H9 (cell line): ENCODE measurements at regions not wholly inside any gene's neighbourhood (a gene's known extent, or its start where the extent isn't known, plus 50 kb on each side); places are given as distances from the start of the nearest gene placed in this dataset.
"Not testable (repeated sequence)": the region's sequence is repeated elsewhere in the genome, so short reads cannot be mapped to it uniquely, and the experiment has no call there.

Experiments used
- DNase-seq: peaks from one replicate; pipeline ENCODE4 v3.0.0-alpha.2; 2017
- H2AFZ ChIP-seq: one replicate; pipeline ENCODE4 v1.6.1; 2013; ENCODE audit warnings: mild to moderate bottlenecking, low read length, control low read depth, moderate library complexity
- H2AK5ac ChIP-seq: 2 replicates; pipeline ENCODE4 v1.6.1; 2013; ENCODE audit warnings: low read length, control low read depth, mixed read lengths; ENCODE audit not compliant: insufficient read length
- H2BK120ac ChIP-seq: one replicate; pipeline ENCODE4 v1.6.1; 2013; ENCODE audit warnings: low read depth, mild to moderate bottlenecking, low read length, control low read depth, inconsistent platforms; ENCODE audit not compliant: poor library complexity, severe bottlenecking
- H2BK12ac ChIP-seq: 2 replicates; pipeline ENCODE4 v1.6.1; 2013; ENCODE audit warnings: low read length, control low read depth, mixed read lengths, low read depth; ENCODE audit not compliant: insufficient read length
- H2BK15ac ChIP-seq: 2 replicates; pipeline ENCODE4 v1.6.1; 2013; ENCODE audit warnings: low read depth, low read length, control low read depth
- H2BK20ac ChIP-seq: one replicate; pipeline ENCODE4 v1.6.1; 2013; ENCODE audit warnings: low read depth, mild to moderate bottlenecking, low read length, control low read depth, inconsistent platforms; ENCODE audit not compliant: poor library complexity, severe bottlenecking
- H2BK5ac ChIP-seq: 2 replicates; pipeline ENCODE4 v1.6.1; 2013; ENCODE audit warnings: low read length, control low read depth, mixed read lengths; ENCODE audit not compliant: insufficient read length
- H3K14ac ChIP-seq: 2 replicates; pipeline ENCODE4 v1.6.1; 2013; ENCODE audit warnings: low read length, control low read depth; ENCODE audit not compliant: insufficient read depth
- H3K18ac ChIP-seq: 2 replicates; pipeline ENCODE4 v1.6.1; 2013; ENCODE audit warnings: low read depth, mild to moderate bottlenecking, mixed read lengths, low read length, control low read depth; ENCODE audit not compliant: insufficient read length
- H3K23ac ChIP-seq: 2 replicates; pipeline ENCODE4 v1.6.1; 2013; ENCODE audit warnings: low read length, control low read depth, mixed read lengths, low read depth; ENCODE audit not compliant: insufficient read length
- H3K23me2 ChIP-seq: 2 replicates; pipeline ENCODE4 v1.6.1; 2013; ENCODE audit warnings: low read depth, mild to moderate bottlenecking, mixed read lengths, low read length, control low read depth; ENCODE audit not compliant: insufficient read length, poor library complexity, severe bottlenecking
- H3K27ac ChIP-seq: 2 replicates; pipeline ENCODE4 v1.5.1; 2013; ENCODE audit warnings: low read length, control low read depth, mixed read lengths, low read depth; ENCODE audit not compliant: insufficient read length
- H3K27me3 ChIP-seq: 2 replicates; pipeline ENCODE4 v1.6.1; 2013; ENCODE audit warnings: low read length, control low read depth, inconsistent platforms; ENCODE audit not compliant: insufficient read depth
- H3K4ac ChIP-seq: 2 replicates; pipeline ENCODE4 v1.6.1; 2013; ENCODE audit warnings: low read depth, mild to moderate bottlenecking, control low read depth, inconsistent platforms, low read length, moderate library complexity
- H3K4me1 ChIP-seq: 2 replicates; pipeline ENCODE4 v1.6.1; 2013; ENCODE audit warnings: low read length, control low read depth, inconsistent platforms; ENCODE audit not compliant: insufficient read depth
- H3K4me2 ChIP-seq: 2 replicates; pipeline ENCODE4 v1.6.1; 2013; ENCODE audit warnings: low read length, control low read depth, mixed read lengths; ENCODE audit not compliant: insufficient read length, insufficient read depth
- H3K56ac ChIP-seq: 2 replicates; pipeline ENCODE4 v1.6.1; 2013; ENCODE audit warnings: low read depth, mild to moderate bottlenecking, mixed read lengths, low read length, control low read depth; ENCODE audit not compliant: insufficient read length
- H3K79me1 ChIP-seq: 2 replicates; pipeline ENCODE4 v1.6.1; 2013; ENCODE audit warnings: low read depth, mild to moderate bottlenecking, moderate library complexity, low read length, control low read depth, inconsistent platforms; ENCODE audit not compliant: insufficient read depth, poor library complexity, severe bottlenecking
- H3K79me2 ChIP-seq: 2 replicates; pipeline ENCODE4 v1.6.1; 2013; ENCODE audit warnings: low read length, control low read depth, inconsistent platforms; ENCODE audit not compliant: insufficient read depth
- H3K9ac ChIP-seq: 2 replicates; pipeline ENCODE4 v1.6.1; 2013; ENCODE audit warnings: low read length, control low read depth, mixed read lengths; ENCODE audit not compliant: insufficient read length; ENCODE audit errors: extremely low read depth
- H3K9me3 ChIP-seq: one replicate; pipeline ENCODE4 v1.6.1; 2013; ENCODE audit warnings: low read depth, low read length, inconsistent platforms; ENCODE audit not compliant: control insufficient read depth
- H3T11ph ChIP-seq: one replicate; pipeline ENCODE4 v1.6.1; 2013; ENCODE audit warnings: mild to moderate bottlenecking, low read length, control low read depth, inconsistent platforms
- H4K20me1 ChIP-seq: one replicate; pipeline ENCODE4 v1.6.1; 2013; ENCODE audit not compliant: control insufficient read depth, insufficient read length, insufficient read depth
- H4K5ac ChIP-seq: 2 replicates; pipeline ENCODE4 v1.6.1; 2013; ENCODE audit warnings: low read depth, mild to moderate bottlenecking, mixed read lengths, low read length, control low read depth; ENCODE audit not compliant: insufficient read length
- H4K8ac ChIP-seq: replicated peaks from 2 replicates; pipeline ENCODE4 v1.6.1; 2013; ENCODE audit warnings: low read length, control low read depth, mixed read lengths, low read depth; ENCODE audit not compliant: insufficient read length
- H4K91ac ChIP-seq: 2 replicates; pipeline ENCODE4 v1.6.1; 2013; ENCODE audit warnings: low read depth, mild to moderate bottlenecking, moderate library complexity, mixed read lengths, low read length, control low read depth; ENCODE audit not compliant: insufficient read length
- H3K27ac Mint-ChIP-seq, 3 experiments: 2 replicates in 2 of 3; 3 replicates in 1 of 3; pipeline ENCODE4 v1.8.0; 2020 to 2021; ENCODE audit warnings: mixed read lengths in 3 of 3, mild to moderate bottlenecking in 1 of 3, moderate library complexity in 1 of 3
- H3K27me3 Mint-ChIP-seq: 2 replicates; pipeline ENCODE4 v1.8.0; 2021; ENCODE audit warnings: low read depth, mild to moderate bottlenecking, moderate library complexity, mixed read lengths
- H3K36me3 Mint-ChIP-seq, 3 experiments: 2 replicates in 2 of 3; 3 replicates in 1 of 3; pipeline ENCODE4 v1.8.0; 2020 to 2021; ENCODE audit warnings: low read depth in 3 of 3, mixed read lengths in 3 of 3; ENCODE audit not compliant: insufficient read depth in 1 of 3
- H3K4me1 Mint-ChIP-seq, 2 experiments: 2 replicates each; pipeline ENCODE4 v1.8.0; 2020; ENCODE audit warnings: mixed read lengths in 2 of 2
- H3K4me3 Mint-ChIP-seq, 2 experiments: 2 replicates in 1 of 2; 3 replicates in 1 of 2; pipeline ENCODE4 v1.8.0; 2020 to 2021; ENCODE audit warnings: mild to moderate bottlenecking in 2 of 2, mixed read lengths in 2 of 2, moderate library complexity in 1 of 2
- H3K9me3 Mint-ChIP-seq, 2 experiments: 2 replicates in 1 of 2; 3 replicates in 1 of 2; pipeline ENCODE4 v1.8.0; 2020; ENCODE audit warnings: mild to moderate bottlenecking in 2 of 2, mixed read lengths in 2 of 2, moderate library complexity in 1 of 2
- WGBS: extraction: QIAGEN DNeasy Blood & Tissue Kit; methylation state at CpG from one replicate; pipeline ENCODE4 v1.1.7; 2013; ENCODE audit warnings: missing lambda C conversion rate, low lambda C conversion rate, mixed read lengths; ENCODE audit not compliant: insufficient read length; ENCODE audit errors: extremely low coverage; 5-methylcytosine and 5-hydroxymethylcytosine counted together

GRCh38 chr14:106741086-106741827 lies 1214.9 kb downstream of the TMEM121 start:
- H3K4me1 ChIP-seq, H3K27ac ChIP-seq, H3K14ac ChIP-seq, H2BK120ac ChIP-seq, H3K4ac ChIP-seq, H3K9ac ChIP-seq, H4K20me1 ChIP-seq, H2AFZ ChIP-seq, H2BK20ac ChIP-seq, H3K23ac ChIP-seq, H2BK5ac ChIP-seq, H2AK5ac ChIP-seq, H3K18ac ChIP-seq, H3K4me3 Mint-ChIP-seq, H3K79me2 ChIP-seq, H3K4me2 ChIP-seq, H3K27me3 ChIP-seq, H3K23me2 ChIP-seq, H3K79me1 ChIP-seq, H4K8ac ChIP-seq, H3K9me3 ChIP-seq, H3K27ac Mint-ChIP-seq, H4K5ac ChIP-seq, H2BK15ac ChIP-seq, H2BK12ac ChIP-seq, H3K36me3 Mint-ChIP-seq, H3K27me3 Mint-ChIP-seq, H3K56ac ChIP-seq, H4K91ac ChIP-seq, H3K9me3 Mint-ChIP-seq, H3T11ph ChIP-seq, DNase-seq, H3K4me1 Mint-ChIP-seq: not testable (repeated sequence)
- no CpG with 5 or more reads among the region's 16 CpGs for WGBS

GRCh38 chr14:106745016-106745767 lies 1218.8 kb downstream of the TMEM121 start:
- H3K9ac ChIP-seq, H3K9me3 Mint-ChIP-seq, H2AK5ac ChIP-seq, H4K20me1 ChIP-seq, H3K4ac ChIP-seq, H2BK12ac ChIP-seq, H3K27ac ChIP-seq, H4K8ac ChIP-seq, H4K91ac ChIP-seq, H3K23ac ChIP-seq, H3K27ac Mint-ChIP-seq, H2BK120ac ChIP-seq, H3K9me3 ChIP-seq, H4K5ac ChIP-seq, H3K18ac ChIP-seq, H3K4me1 Mint-ChIP-seq, DNase-seq, H3K14ac ChIP-seq, H3K79me1 ChIP-seq, H3K79me2 ChIP-seq, H3T11ph ChIP-seq, H3K4me3 Mint-ChIP-seq, H3K23me2 ChIP-seq, H3K27me3 Mint-ChIP-seq, H2AFZ ChIP-seq, H2BK15ac ChIP-seq, H3K36me3 Mint-ChIP-seq, H2BK5ac ChIP-seq, H3K27me3 ChIP-seq, H2BK20ac ChIP-seq, H3K4me2 ChIP-seq, H3K4me1 ChIP-seq, H3K56ac ChIP-seq: not testable (repeated sequence)
- no CpG with 5 or more reads among the region's 15 CpGs for WGBS
